Esophagus squamous epithelium (tissue), 5 donors: ENCODE measurements at regions not wholly inside any gene's neighbourhood (a gene's known extent, or its start where the extent isn't known, plus 50 kb on each side); places are given as distances from the start of the nearest gene placed in this dataset.

Experiments
- DNase-seq: peaks from one replicate; lab custom pipeline; 2025; lab: John Stamatoyannopoulos, UW
- H3K27ac ChIP-seq, 4 donors: fragments of 200-600 bp; sonication (generic); one replicate each; pipeline ENCODE4 v1.5.1; 2016 to 2019; ENCODE audit warnings: mild to moderate bottlenecking in 1 of 4
- H3K27me3 ChIP-seq, 4 donors: fragments of 200-600 bp; sonication (generic); 1 replicate in 3 of 4; 2 replicates in 1 of 4; pipeline versions ENCODE4 v1.5.1 to v1.6.0; 2017 to 2021; ENCODE audit warnings: antibody characterized with exemption in 1 of 4
- H3K36me3 ChIP-seq, 3 donors: fragments of 200-600 bp; sonication (generic); one replicate each; pipeline ENCODE4 v1.5.1; 2016 to 2019
- H3K4me1 ChIP-seq, 3 donors: fragments of 200-600 bp; sonication (generic); one replicate each; pipeline ENCODE4 v1.5.1; 2017 to 2019
- H3K4me3 ChIP-seq, 4 donors: fragments of 200-600 bp; sonication (generic); 1 replicate in 3 of 4; 2 replicates in 1 of 4; pipeline ENCODE4 v1.5.1; 2016 to 2019; ENCODE audit warnings: mild to moderate bottlenecking in 2 of 4, moderate library complexity in 1 of 4
- H3K9me3 ChIP-seq, 3 donors: fragments of 200-600 bp; sonication (generic); one replicate each; pipeline ENCODE4 v1.5.1; 2016 to 2019
- CTCF ChIP-seq, 6 experiments: fragments of 450-650 bp in 4 of 6; fragments of 200-600 bp in 2 of 6; sonication (generic) in 2 of 6; IDR thresholded peaks; one replicate each; pipeline ENCODE4 v1.5.1; 2016 to 2019; ENCODE audit warnings: antibody characterized with exemption in 6 of 6, mild to moderate bottlenecking in 4 of 6, moderate library complexity in 4 of 6
- POLR2A ChIP-seq, 4 donors: fragments of 450-650 bp; IDR thresholded peaks; one replicate each; pipeline ENCODE4 v1.6.1; 2017; ENCODE audit warnings: antibody characterized with exemption in 4 of 4, mild to moderate bottlenecking in 4 of 4, moderate library complexity in 3 of 4
- WGBS, 2 donors: methylation state at CpG; one replicate each; pipeline ENCODE4 v1.1.5; 2018; 5-methylcytosine and 5-hydroxymethylcytosine counted together
- intact Hi-C: fragments of 100-400 bp; cut with DNase I; formaldehyde crosslinking; loops from one replicate; pipeline ENCODE4 v1.15.0; 2022
- donor health status: DM: yes; HTN: yes; CAD: no.

GRCh38 chr20:24118034-24118433, 129.5 kb upstream of the GGTLC1 start:
- H3K4me1 ChIP-seq: peaks cover 0 to 23% (median 18%) of the 10 kb centered on the region in 3 donors
- no peaks in the 10 kb centered on the region for H3K9me3 ChIP-seq
- H3K27ac ChIP-seq: no peak overlapping the region
- 48 to 51% methylated on average over 5 of the region's 5 CpGs for WGBS, 2 donors
- H3K4me3 ChIP-seq: no peak overlapping the region
- no peak for DNase-seq
- intact Hi-C loops: no loop called here
- H3K36me3 ChIP-seq: no peaks in the 10 kb centered on the region
- no peaks in the 10 kb centered on the region for H3K27me3 ChIP-seq
- TF ChIP-seq POLR2A (IDR thresholded peaks at IDR 0.05) (no peak), CTCF (IDR thresholded peaks at IDR 0.05) (no peak)

- Histone ChIP-seq H3K36me3 (no peaks in the 10 kb centered on the region), H3K27me3 (no peaks in the 10 kb centered on the region), H3K27ac (no peak overlapping the region), H3K9me3 (no peaks in the 10 kb centered on the region), H3K4me3 (no peak overlapping the region), H3K4me1 (peaks cover 0 to 23% (median 18%) of the 10 kb centered on the region in 3 donors)
- TF ChIP-seq POLR2A (IDR thresholded peaks at IDR 0.05): no peak
- no peak for TF ChIP-seq CTCF (IDR thresholded peaks at IDR 0.05)
- 72 to 85% methylated on average over 3 of the region's 3 CpGs for WGBS, 2 donors
- DNase-seq: no peak
- intact Hi-C loops: no loop called here
Measured at GRCh38 chr20:24117383-24117782, 128.8 kb upstream of the GGTLC1 start.

GRCh38 chr20:24116611-24117010, 128.0 kb upstream of the GGTLC1 start:
- WGBS, 2 donors: 72 to 81% methylated on average over 3 to 4 of the region's 4 CpGs
- Histone ChIP-seq H3K27ac (no peak overlapping the region), H3K4me1 (peaks cover 0 to 23% (median 18%) of the 10 kb centered on the region in 3 donors), H3K36me3 (no peaks in the 10 kb centered on the region), H3K9me3 (no peaks in the 10 kb centered on the region), H3K27me3 (no peaks in the 10 kb centered on the region), H3K4me3 (no peak overlapping the region)
- TF ChIP-seq POLR2A (IDR thresholded peaks at IDR 0.05) (no peak), CTCF (IDR thresholded peaks at IDR 0.05) (no peak)
- DNase-seq: no peak
- intact Hi-C loops: no loop called here

- Histone ChIP-seq H3K27ac (no peak overlapping the region), H3K4me1 (no peaks in the 10 kb centered on the region), H3K4me3 (no peak overlapping the region), H3K36me3 (no peaks in the 10 kb centered on the region), H3K9me3 (no peaks in the 10 kb centered on the region), H3K27me3 (no peaks in the 10 kb centered on the region)
- no peak for DNase-seq
- intact Hi-C loops: no loop called here
- TF ChIP-seq CTCF (IDR thresholded peaks at IDR 0.05) (no peak), POLR2A (IDR thresholded peaks at IDR 0.05) (no peak)
- WGBS, 2 donors: 60 to 82% methylated on average over 1 to 3 of the region's 7 CpGs
Measured at GRCh38 chr20:24112360-24112759, 123.8 kb upstream of the GGTLC1 start.

- H3K9me3 ChIP-seq: no peaks in the 10 kb centered on the region
- H3K4me3 ChIP-seq: no peak overlapping the region
- no peaks in the 10 kb centered on the region for H3K4me1 ChIP-seq
- H3K27me3 ChIP-seq: no peaks in the 10 kb centered on the region
- H3K36me3 ChIP-seq: no peaks in the 10 kb centered on the region
- TF ChIP-seq CTCF (IDR thresholded peaks at IDR 0.05) (no peak), POLR2A (IDR thresholded peaks at IDR 0.05) (no peak)
- 86 to 92% methylated on average over 1 of the region's 5 CpGs for WGBS, 2 donors
- H3K27ac ChIP-seq: no peak overlapping the region
- no peak for DNase-seq
- intact Hi-C loops: no loop called here
Measured at GRCh38 chr20:24111858-24112257, 123.3 kb upstream of the GGTLC1 start.
